BLaER1 treated with 17β-estradiol and CSF1 and Interleukin-3, amounts not matched to agents 10 nM and 100 nM (cell line): ENCODE measurements at regions not wholly inside any gene's neighbourhood (a gene's known extent, or its start where the extent isn't known, plus 50 kb on each side); places are given as distances from the start of the nearest gene placed in this dataset.

Experiments
- H3K27ac ChIP-seq, 11 experiments: shearing (Covaris generic); formaldehyde crosslinking; 2 replicates each; pipeline ENCODE4 v1.8.1; 2022
- H3K27me3 ChIP-seq, 11 experiments: shearing (Covaris generic); formaldehyde crosslinking; 2 replicates each; pipeline ENCODE4 v1.8.1; 2022
- H3K36me3 ChIP-seq, 11 experiments: shearing (Covaris generic); formaldehyde crosslinking; 2 replicates each; pipeline ENCODE4 v1.8.1; 2022
- H3K4me1 ChIP-seq, 10 experiments: shearing (Covaris generic); formaldehyde crosslinking; 2 replicates each; pipeline ENCODE4 v1.8.1; 2022
- H3K4me2 ChIP-seq, 11 experiments: shearing (Covaris generic); formaldehyde crosslinking; 2 replicates each; pipeline ENCODE4 v1.8.1; 2022
- H3K4me3 ChIP-seq, 10 experiments: shearing (Covaris generic); formaldehyde crosslinking; 2 replicates each; pipeline ENCODE4 v1.8.1; 2022
- H3K9ac ChIP-seq, 11 experiments: shearing (Covaris generic); formaldehyde crosslinking; 2 replicates each; pipeline ENCODE4 v1.8.1; 2022
- H3K9me3 ChIP-seq, 11 experiments: shearing (Covaris generic); formaldehyde crosslinking; replicated peaks in 1 of 11; 2 replicates each; pipeline ENCODE4 v1.8.1; 2022
- H4K20me1 ChIP-seq, 11 experiments: shearing (Covaris generic); formaldehyde crosslinking; 2 replicates each; pipeline ENCODE4 v1.8.1; 2022
- Cebpa-rat ChIP-seq, 11 experiments: shearing (Covaris generic); IDR thresholded peaks; 2 replicates each; pipeline ENCODE4 v1.8.1; 2022

GRCh38 chr20:10961651-10962288, 288.0 kb upstream of the JAG1 start:
- H4K20me1 ChIP-seq = no peaks in the 10 kb centered on the region
- no peak for TF ChIP-seq Cebpa-rat (IDR thresholded peaks at IDR 0.05)
- H3K4me1 ChIP-seq = peaks cover 10 to 20% (median 14%) of the 10 kb centered on the region in 10 experiments
- H3K27ac ChIP-seq = no peak overlapping the region
- H3K9ac ChIP-seq = no peak overlapping the region
- no peaks in the 10 kb centered on the region; a peak in 1 of 22 replicates for H3K9me3 ChIP-seq
- no peaks in the 10 kb centered on the region for H3K36me3 ChIP-seq
- H3K4me3 ChIP-seq = no peak overlapping the region
- H3K27me3 ChIP-seq = no peaks in the 10 kb centered on the region
- no peak overlapping the region for H3K4me2 ChIP-seq

GRCh38 chr20:10962937-10963336, 289.1 kb upstream of the JAG1 start:
- no peaks in the 10 kb centered on the region for H3K36me3 ChIP-seq
- H4K20me1 ChIP-seq = no peaks in the 10 kb centered on the region
- H3K4me1 ChIP-seq = peaks cover 10 to 20% (median 15%) of the 10 kb centered on the region in 10 experiments
- no peaks in the 10 kb centered on the region for H3K27me3 ChIP-seq
- peak overlapping the region in 9 of 11 experiments; percentile 27 to 68 (median 61); a peak in 9 of 22 replicates for H3K4me2 ChIP-seq
- H3K27ac ChIP-seq = peak overlapping the region in 2 of 11 experiments; percentile 1 to 33; a peak in 1 of 22 replicates
- H3K9ac ChIP-seq = no peak overlapping the region
- H3K9me3 ChIP-seq = no peaks in the 10 kb centered on the region
- TF ChIP-seq Cebpa-rat (IDR thresholded peaks at IDR 0.05) = no peak
- no peak overlapping the region for H3K4me3 ChIP-seq

- Histone ChIP-seq H3K9ac (no peak overlapping the region), H3K4me1 (peaks cover 10 to 20% (median 15%) of the 10 kb centered on the region in 10 experiments), H3K27ac (peak overlapping the region in 4 of 11 experiments; percentile 1 to 33 (median 16); a peak in 5 of 22 replicates), H4K20me1 (no peaks in the 10 kb centered on the region), H3K4me3 (no peak overlapping the region), H3K36me3 (no peaks in the 10 kb centered on the region), H3K9me3 (no peaks in the 10 kb centered on the region), H3K4me2 (peak overlapping the region; percentile 27 to 68 (median 58)), H3K27me3 (no peaks in the 10 kb centered on the region)
- 0 out of 22 replicates have a peak, but pooled peaks of 2 of the 11 experiments have one; percentile 22 to 23 for TF ChIP-seq Cebpa-rat (IDR thresholded peaks at IDR 0.05)
Measured at GRCh38 chr20:10963717-10964266, 290.0 kb upstream of the JAG1 start.

- H3K9me3 ChIP-seq = no peaks in the 10 kb centered on the region
- no peak overlapping the region for H3K9ac ChIP-seq
- H3K4me3 ChIP-seq = no peak overlapping the region
- H3K4me2 ChIP-seq = no peak overlapping the region
- TF ChIP-seq Cebpa-rat (IDR thresholded peaks at IDR 0.05) = no peak
- no peaks in the 10 kb centered on the region for H4K20me1 ChIP-seq
- no peaks in the 10 kb centered on the region for H3K36me3 ChIP-seq
- peaks cover 10 to 20% (median 15%) of the 10 kb centered on the region in 10 experiments for H3K4me1 ChIP-seq
- no peaks in the 10 kb centered on the region for H3K27me3 ChIP-seq
- no peak overlapping the region for H3K27ac ChIP-seq
Measured at GRCh38 chr20:10965936-10966470, 292.2 kb upstream of the JAG1 start.

- H3K27ac ChIP-seq = no peak overlapping the region
- H3K9me3 ChIP-seq = no peaks in the 10 kb centered on the region
- H3K4me2 ChIP-seq = no peak overlapping the region
Measured at GRCh38 chr20:10970109-10970508, 296.3 kb upstream of the JAG1 start.

GRCh38 chr20:10971096-10971495, 297.3 kb upstream of the JAG1 start:
- no peaks in the 10 kb centered on the region for H3K27me3 ChIP-seq
- H3K36me3 ChIP-seq = no peaks in the 10 kb centered on the region
- TF ChIP-seq Cebpa-rat (IDR thresholded peaks at IDR 0.05) = no peak
- no peak overlapping the region for H3K9ac ChIP-seq
- H3K4me2 ChIP-seq = no peak overlapping the region
- peaks cover 0 to 7% (median 0%) of the 10 kb centered on the region in 10 experiments; a peak in 1 of 20 replicates for H3K4me1 ChIP-seq
- H3K9me3 ChIP-seq = no peaks in the 10 kb centered on the region
- no peak overlapping the region for H3K4me3 ChIP-seq
- H4K20me1 ChIP-seq = no peaks in the 10 kb centered on the region
- H3K27ac ChIP-seq = no peak overlapping the region

More at GRCh38 chr20:10970109-10970508, 296.3 kb upstream of the JAG1 start:
- Histone ChIP-seq H3K9ac (no peak overlapping the region), H3K4me1 (peaks cover 0 to 7% (median 0%) of the 10 kb centered on the region in 10 experiments; a peak in 1 of 20 replicates), H4K20me1 (no peaks in the 10 kb centered on the region), H3K4me3 (no peak overlapping the region), H3K27me3 (no peaks in the 10 kb centered on the region), H3K36me3 (no peaks in the 10 kb centered on the region)
- TF ChIP-seq Cebpa-rat (IDR thresholded peaks at IDR 0.05) = no peak

- H3K27me3 ChIP-seq = no peaks in the 10 kb centered on the region
- no peak for TF ChIP-seq Cebpa-rat (IDR thresholded peaks at IDR 0.05)
- no peaks in the 10 kb centered on the region for H4K20me1 ChIP-seq
- H3K4me3 ChIP-seq = no peak overlapping the region
- H3K9me3 ChIP-seq = no peaks in the 10 kb centered on the region
- no peak overlapping the region for H3K4me2 ChIP-seq
- no peak overlapping the region for H3K9ac ChIP-seq
- peaks cover 0 to 3% (median 0%) of the 10 kb centered on the region in 10 experiments; a peak in 1 of 20 replicates for H3K4me1 ChIP-seq
- H3K36me3 ChIP-seq = no peaks in the 10 kb centered on the region
- H3K27ac ChIP-seq = no peak overlapping the region
Measured at GRCh38 chr20:10972219-10972860, 298.5 kb upstream of the JAG1 start.

GRCh38 chr20:10976051-10976450, 302.3 kb upstream of the JAG1 start:
- Histone ChIP-seq H3K9me3 (no peaks in the 10 kb centered on the region), H3K27me3 (no peaks in the 10 kb centered on the region), H3K27ac (no peak overlapping the region), H3K36me3 (no peaks in the 10 kb centered on the region), H4K20me1 (no peaks in the 10 kb centered on the region), H3K9ac (no peak overlapping the region), H3K4me3 (no peak overlapping the region), H3K4me1 (no peaks in the 10 kb centered on the region), H3K4me2 (no peak overlapping the region)
- no peak for TF ChIP-seq Cebpa-rat (IDR thresholded peaks at IDR 0.05)

- TF ChIP-seq Cebpa-rat (IDR thresholded peaks at IDR 0.05) = no peak
- H4K20me1 ChIP-seq = no peaks in the 10 kb centered on the region
- H3K27me3 ChIP-seq = no peaks in the 10 kb centered on the region
- H3K4me3 ChIP-seq = no peak overlapping the region
- no peaks in the 10 kb centered on the region for H3K4me1 ChIP-seq
- H3K36me3 ChIP-seq = no peaks in the 10 kb centered on the region
- no peak overlapping the region for H3K27ac ChIP-seq
- no peak overlapping the region for H3K9ac ChIP-seq
- H3K4me2 ChIP-seq = no peak overlapping the region
- H3K9me3 ChIP-seq = no peaks in the 10 kb centered on the region
Measured at GRCh38 chr20:10978019-10978702, 304.4 kb upstream of the JAG1 start.
